ENCODE measurements at regions not wholly inside any gene's neighbourhood (a gene's known extent, or its start where the extent isn't known, plus 50 kb on each side); places are given as distances from the start of the nearest gene placed in this dataset.

- DNase-seq = no peak
Observed at GRCh38 chr15:95865330-95865739, 465.2 kb upstream of the NR2F2 start.

GRCh38 chr15:95866711-95867440 lies 463.6 kb upstream of the NR2F2 start:
- DNase-seq = no peak

DNA sequence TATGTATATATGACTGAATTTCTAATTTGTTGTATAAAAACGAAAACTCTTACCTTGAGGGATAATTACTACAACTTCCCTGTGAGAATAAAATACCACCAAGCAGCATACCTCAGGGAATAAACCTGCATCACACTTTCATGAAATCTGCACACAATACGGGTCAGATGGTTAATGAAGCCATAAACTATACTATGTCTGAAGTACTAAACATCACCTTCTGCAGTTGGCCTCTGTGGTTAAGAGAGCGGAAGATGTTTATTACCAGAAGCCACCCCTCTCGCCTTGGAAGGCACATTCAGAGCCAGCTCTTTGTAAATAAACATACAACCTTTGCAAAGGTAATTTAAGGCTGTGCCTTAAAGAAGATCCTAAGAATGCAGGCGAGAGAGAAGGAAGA lies 462.1 kb upstream of the NR2F2 start:
- DNase-seq = no peak

GRCh38 chr15:95868970-95869369 lies 461.5 kb upstream of the NR2F2 start:
- no peak for DNase-seq

DNA sequence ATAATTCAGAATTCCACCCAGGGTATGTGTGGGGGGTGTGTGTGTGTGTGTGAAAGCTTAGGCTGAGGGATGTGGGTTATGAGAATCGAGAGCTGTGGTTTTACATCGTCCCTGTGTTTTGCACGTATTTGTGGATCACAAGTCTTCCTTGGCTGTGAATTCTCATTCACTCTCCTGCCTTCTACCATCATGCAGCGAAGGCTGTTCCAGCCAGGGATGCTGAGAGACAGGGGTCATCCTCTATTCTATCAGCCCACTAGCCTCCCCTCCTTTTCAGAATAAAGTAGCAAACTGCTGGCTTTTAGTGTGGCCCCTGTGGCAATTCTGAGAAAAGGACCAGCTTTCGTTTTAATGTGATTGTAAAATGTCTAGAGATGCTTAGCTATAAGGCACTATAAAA lies 460.6 kb upstream of the NR2F2 start:
- no peak for DNase-seq

DNA sequence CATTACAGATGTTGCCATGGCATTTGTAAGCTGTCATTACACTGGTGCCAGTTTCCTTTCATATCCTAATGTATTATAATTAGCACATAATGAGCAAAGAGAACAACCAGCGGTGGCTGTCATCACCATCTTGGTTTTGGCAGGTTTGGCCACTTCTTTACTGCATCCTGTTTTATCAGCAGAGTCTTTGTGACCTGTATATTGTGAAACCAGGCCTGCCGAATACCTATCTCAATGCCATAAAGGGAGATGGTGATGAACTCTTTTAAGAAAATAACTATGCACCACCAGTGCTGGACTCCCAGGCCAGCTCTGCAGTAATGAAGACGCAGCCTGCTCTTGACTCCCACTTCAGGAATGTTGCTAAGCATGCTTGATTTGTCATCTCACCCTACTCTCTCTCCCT lies 458.1 kb upstream of the NR2F2 start:
- no peak for DNase-seq

DNA sequence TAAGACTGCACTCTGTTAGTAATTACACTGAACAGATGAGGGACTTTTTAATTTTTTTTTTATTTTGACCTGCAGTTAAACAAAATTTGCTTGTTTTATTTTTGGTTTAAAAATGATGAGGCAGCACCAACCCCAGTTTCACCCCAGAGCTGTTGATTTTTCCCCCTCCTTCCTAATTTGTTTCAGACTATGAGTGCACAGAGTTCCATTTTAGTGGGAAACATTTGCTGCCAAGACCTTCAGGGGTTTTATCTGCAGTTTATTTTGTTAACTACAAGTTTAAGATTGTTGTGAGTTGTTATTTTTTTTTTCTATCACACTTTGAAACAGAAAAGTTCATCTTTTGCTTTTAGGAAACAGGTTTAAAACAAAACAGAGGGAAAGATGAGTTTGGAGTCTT lies 455.9 kb upstream of the NR2F2 start:
- no peak for DNase-seq

DNA sequence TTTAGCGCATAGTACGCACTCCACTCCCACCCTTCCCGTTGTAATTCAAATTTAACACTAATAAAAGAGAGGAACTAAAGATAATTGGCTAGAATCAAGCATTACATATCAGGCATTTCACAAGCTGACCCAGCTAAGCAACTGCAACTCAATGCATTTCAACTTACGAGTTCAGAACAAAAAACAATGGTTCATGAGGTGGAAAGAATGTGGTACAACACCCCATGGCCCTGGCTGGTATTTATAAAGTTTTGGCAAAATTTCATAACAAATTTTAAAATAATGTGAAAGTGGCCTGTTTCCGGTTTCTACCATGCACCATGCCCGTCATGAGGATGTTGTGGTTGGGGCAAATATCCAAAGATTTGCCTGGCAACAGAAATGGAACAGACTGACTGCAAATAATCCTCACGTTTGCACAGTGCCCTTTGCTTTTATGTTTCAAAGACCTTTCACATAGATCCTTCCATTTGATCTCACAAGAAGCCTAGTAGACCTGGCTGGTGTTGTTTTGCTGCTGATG lies 455.3 kb upstream of the NR2F2 start:
- no peak for DNase-seq

DNA sequence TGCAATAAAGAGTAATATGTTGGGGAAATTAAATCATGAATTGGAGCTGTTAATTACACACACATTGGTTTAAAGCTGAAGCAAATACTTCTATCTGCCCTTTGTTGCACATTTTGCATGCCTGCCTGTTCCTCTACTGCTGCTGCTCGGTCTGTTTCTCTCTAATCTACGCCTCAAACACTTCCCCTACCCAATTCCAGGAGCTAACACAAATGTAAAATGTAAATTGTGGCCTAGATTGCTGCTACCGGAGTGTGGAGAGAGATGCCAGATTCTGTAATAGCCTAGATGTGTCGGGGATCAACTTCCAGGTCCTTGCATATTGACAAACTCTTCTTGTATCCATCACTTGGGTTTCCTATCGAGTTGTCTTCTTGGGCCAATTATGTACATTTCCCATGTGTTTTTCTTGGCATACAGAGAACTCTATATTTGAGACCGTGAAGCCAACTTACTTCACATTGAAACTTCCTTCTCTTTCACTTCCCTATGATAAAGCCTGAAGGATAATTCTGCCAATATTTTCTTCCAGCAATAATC lies 450.4 kb upstream of the NR2F2 start:
- DNase-seq = no peak

- DNase-seq = no peak
Observed at GRCh38 chr15:95880630-95881029, 449.9 kb upstream of the NR2F2 start.

- no peak for DNase-seq
Observed at GRCh38 chr15:95883064-95883463, 447.4 kb upstream of the NR2F2 start.

- no peak for DNase-seq
Observed at GRCh38 chr15:95884276-95884675, 446.2 kb upstream of the NR2F2 start.

GRCh38 chr15:95887666-95888390 lies 442.7 kb upstream of the NR2F2 start:
- no peak for DNase-seq

DNA sequence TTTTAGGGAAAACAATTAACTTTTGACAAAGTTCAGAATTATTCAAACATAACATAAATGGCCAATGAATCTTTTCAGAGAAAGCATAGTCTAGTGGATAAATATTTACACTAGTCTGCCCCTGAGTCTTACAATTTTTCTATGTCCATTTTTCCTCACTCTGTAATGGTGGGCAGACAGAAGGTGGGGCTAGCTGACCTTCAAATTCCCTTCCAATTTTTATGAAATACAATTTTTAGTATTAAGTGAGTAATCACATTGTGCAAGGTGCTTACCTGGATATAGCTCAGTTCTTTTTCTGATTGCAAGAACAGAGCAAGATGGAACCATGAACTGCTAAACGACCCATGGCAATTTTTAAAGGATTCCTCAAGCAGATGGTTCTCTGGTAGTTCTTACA lies 441.7 kb upstream of the NR2F2 start:
- no peak for DNase-seq

DNA sequence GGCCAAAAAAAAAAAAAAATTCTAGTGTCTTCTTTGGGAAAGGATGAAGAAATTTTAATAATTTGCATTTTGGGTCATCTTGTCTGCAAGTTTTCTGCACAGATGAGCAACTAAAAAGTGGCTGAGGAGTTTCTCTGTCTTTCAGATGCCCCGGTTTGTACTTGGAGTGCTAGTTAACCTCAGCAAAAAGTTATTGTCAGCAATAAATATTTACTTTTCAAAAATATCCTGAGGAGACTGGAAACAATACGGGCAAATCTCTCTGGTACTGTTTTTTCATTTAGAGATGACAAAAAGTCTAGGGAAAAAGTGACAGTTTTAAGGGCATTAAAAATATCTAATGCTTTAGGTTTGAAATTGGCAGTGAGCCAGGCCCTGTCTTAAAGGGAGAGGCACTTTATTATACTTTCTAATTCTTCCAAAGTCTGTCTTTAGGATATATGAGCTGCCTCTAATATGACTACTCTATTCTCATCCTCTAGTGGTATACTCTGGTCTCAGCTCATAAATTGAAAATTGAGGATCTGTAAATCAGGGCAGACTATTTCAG lies 436.0 kb upstream of the NR2F2 start:
- DNase-seq = no peak

GRCh38 chr15:95895508-95895907 lies 435.0 kb upstream of the NR2F2 start:
- no peak for DNase-seq

DNA sequence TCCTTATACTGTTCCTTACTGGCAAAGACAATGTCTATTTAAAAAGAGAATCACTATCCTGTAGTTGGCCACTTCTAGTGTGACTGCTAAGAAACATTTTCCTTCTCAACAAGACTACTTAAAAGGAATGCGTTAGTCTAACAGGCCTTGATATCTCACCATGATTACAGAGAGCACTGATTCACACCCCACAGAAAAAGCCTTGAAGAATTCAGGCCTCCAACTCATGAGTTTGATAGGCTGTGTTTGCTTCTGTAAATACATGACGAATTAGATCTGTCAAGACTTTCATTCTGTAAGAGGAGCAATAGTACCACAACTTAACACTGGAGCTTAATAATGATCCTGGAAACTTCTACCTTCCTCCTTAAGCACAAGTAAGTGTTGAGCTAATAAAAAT lies 432.8 kb upstream of the NR2F2 start:
- no peak for DNase-seq

- DNase-seq = no peak
Observed at GRCh38 chr15:95898761-95899160, 431.7 kb upstream of the NR2F2 start.

DNA sequence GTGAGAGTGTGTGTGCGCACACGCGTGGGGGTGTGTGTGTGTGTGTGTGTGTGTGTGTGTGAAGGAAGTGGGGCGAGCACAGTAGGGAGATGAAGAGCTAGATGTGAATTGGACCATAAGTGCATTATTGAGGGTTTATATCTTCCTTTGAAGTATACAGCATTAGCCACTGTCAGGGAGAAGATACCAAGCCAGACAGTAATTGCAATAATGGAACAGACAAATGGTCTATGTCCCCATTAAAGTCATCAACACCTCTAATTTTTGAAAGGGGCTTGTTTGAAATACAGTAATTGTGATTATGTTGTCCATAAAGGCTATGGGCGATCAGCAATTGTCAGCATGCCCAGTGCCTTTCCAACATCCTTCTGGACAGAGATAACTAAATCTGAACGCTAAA lies 429.2 kb upstream of the NR2F2 start:
- no peak for DNase-seq

DNA sequence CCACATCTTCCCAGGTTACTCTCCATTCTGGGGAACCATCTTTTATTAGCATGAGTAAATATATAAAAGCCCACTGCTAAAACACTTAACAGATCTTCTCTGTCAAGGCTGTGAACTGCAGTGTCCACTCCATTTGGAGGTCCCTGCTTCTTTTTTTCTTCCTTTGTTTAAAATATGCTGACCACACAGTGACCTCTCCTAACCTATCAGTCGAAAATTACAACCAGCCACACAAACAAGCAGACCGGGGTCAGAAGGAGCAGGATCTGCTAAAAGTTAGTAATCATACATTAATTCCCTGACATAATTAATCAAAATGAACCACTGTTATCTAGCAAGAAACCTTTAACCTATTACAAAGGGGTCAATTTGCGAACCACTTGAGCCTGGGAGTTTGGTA lies 427.9 kb upstream of the NR2F2 start:
- no peak for DNase-seq

DNA sequence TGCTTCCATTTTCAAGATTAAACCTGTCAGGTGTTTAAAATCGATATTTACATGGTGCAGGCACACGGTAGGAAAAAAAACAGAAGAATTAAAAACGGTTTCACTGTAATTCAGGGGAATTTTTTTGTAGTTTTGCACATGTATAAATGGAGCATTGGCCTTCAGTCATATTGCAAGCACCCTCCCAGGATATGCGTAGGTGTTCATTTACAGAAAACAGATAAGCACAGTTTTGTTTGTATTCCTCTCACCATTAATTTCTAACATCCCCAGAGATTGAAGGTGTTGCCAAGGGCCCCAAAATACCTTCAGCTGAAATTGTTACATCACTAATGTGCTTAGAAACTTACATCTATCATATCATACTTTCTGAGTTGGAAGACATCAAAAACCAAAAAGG lies 427.1 kb upstream of the NR2F2 start:
- DNase-seq = no peak

GRCh38 chr15:95910643-95911212 lies 419.8 kb upstream of the NR2F2 start:
- no peak for DNase-seq

DNA sequence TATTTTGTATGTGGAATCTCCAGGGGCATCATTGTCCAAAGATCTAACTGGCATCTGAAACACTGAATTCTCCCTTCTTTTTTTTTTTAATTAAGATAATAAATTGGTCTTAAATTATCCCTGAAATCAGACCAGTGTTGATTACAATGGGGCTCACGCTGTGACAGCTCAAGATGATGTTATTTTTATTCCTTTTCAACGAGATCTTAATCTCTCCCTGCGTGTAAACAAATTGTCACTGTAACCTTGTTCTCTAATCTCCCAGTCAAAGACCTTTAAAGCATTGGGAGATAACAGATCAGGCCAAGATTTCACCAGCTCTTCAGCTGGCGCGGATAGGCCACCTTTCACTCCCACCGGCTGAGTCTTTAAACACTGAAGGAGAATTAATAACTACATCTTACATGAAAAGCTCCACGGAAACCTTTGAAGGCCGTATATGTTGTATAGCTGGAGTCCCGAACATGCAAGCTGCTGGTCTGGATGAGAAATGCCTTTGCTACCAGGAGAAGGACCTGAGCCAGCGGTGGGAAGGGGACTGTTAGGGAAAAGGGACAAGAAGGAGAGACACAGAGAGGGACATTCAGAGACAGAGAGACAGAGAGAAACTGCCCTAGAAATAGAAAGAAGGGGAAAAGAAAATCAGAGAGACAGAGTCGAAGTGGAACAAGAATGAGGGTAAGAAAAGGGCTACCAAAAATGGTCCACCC lies 418.8 kb upstream of the NR2F2 start:
- DNase-seq = no peak
